WTC11 (cell line): ENCODE measurements at regions not wholly inside any gene's neighbourhood (a gene's known extent, or its start where the extent isn't known, plus 50 kb on each side); places are given as distances from the start of the nearest gene placed in this dataset.

Experiments
- AFF4 ChIP-seq: sonication (generic); formaldehyde crosslinking; IDR thresholded peaks from 2 replicates; pipeline ENCODE4 v1.8.1; 2023; ENCODE audit warnings: mild to moderate bottlenecking, missing genetic modification reagents, borderline replicate concordance
- CTCF ChIP-seq: fragments of 200-600 bp; IDR thresholded peaks from 2 replicates; pipeline ENCODE4 v1.8.0; 2022; ENCODE audit warnings: antibody characterized with exemption
- E2F5 ChIP-seq: sonication (generic); formaldehyde crosslinking; IDR thresholded peaks from 2 replicates; pipeline ENCODE4 v1.8.1; 2022; ENCODE audit warnings: mild to moderate bottlenecking, moderate library complexity, missing genetic modification reagents
- ESRRA ChIP-seq: sonication (generic); formaldehyde crosslinking; IDR thresholded peaks from 2 replicates; pipeline ENCODE4 v1.8.1; 2022; ENCODE audit warnings: mild to moderate bottlenecking, missing genetic modification reagents, borderline replicate concordance
- GABPB1 ChIP-seq: sonication (generic); formaldehyde crosslinking; IDR thresholded peaks from 2 replicates; pipeline ENCODE4 v1.8.1; 2023; ENCODE audit warnings: mild to moderate bottlenecking, missing genetic modification reagents
- NR2C2 ChIP-seq: sonication (generic); formaldehyde crosslinking; IDR thresholded peaks from 2 replicates; pipeline ENCODE4 v1.8.0; 2022; ENCODE audit warnings: mild to moderate bottlenecking, missing genetic modification reagents
- ZNF423 ChIP-seq: fragments of 250-450 bp; sonication (Bioruptor Pico); IDR thresholded peaks from 2 replicates; pipeline ENCODE4 v2.1.2; 2022; ENCODE audit warnings: mild to moderate bottlenecking, moderate library complexity
- ZNF425 ChIP-seq: fragments of 250-450 bp; sonication (Bioruptor Pico); conservative IDR thresholded peaks from 2 replicates; pipeline ENCODE4 v1.9.0; 2021; ENCODE audit warnings: mild to moderate bottlenecking

- TF ChIP-seq CTCF, result no peak
- no peak for TF ChIP-seq ESRRA (CRISPR knock-in tag)
- no peak for TF ChIP-seq AFF4
- TF ChIP-seq GABPB1 (CRISPR knock-in tag), result no peak
- no peak for TF ChIP-seq E2F5
- TF ChIP-seq ZNF423 (CRISPR knock-in tag), result no peak
- no peak for TF ChIP-seq NR2C2 (CRISPR knock-in tag)
- no peak for TF ChIP-seq ZNF425 (CRISPR knock-in tag)
These were observed 160.5 kb downstream of the KITLG start for GRCh38 chr12:88419794-88420193.
